22Rv1 (cell line): ENCODE measurements at regions not wholly inside any gene's neighbourhood (a gene's known extent, or its start where the extent isn't known, plus 50 kb on each side); places are given as distances from the start of the nearest gene placed in this dataset.

Experiments used
- ZFX ChIP-seq: fragments of 450-650 bp; IDR thresholded peaks from 2 replicates; pipeline ENCODE4 v1.6.1; 2017; ENCODE audit warnings: antibody characterized with exemption, borderline replicate concordance
- TF ChIP-seq, protein P1 (sequence below): fragments of 450-650 bp; IDR thresholded peaks from 2 replicates; pipeline ENCODE4 v1.5.1; 2017; ENCODE audit warnings: mild to moderate bottlenecking

DNA sequence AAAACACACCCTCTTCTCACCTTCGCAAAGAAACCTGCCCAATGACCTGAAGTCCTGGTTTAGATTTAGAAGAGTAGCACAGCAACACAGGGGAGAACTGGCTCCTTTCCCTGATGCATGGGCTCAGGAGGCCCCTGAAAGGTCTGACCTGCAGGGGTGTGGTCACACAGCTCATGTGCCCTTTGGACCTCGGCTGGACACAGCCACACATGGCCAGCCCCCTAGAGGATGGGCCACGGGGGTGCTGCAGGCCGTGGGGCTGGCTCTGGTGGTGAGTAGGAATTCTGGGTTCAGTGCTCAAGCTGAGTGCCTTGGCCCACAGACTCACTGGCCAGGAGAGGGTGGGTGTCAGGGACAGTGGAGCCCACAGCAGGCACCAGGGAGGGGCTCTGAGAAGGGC, 118.5 kb upstream of the ADCY1 start:
- TF ChIP-seq, protein P1, sequence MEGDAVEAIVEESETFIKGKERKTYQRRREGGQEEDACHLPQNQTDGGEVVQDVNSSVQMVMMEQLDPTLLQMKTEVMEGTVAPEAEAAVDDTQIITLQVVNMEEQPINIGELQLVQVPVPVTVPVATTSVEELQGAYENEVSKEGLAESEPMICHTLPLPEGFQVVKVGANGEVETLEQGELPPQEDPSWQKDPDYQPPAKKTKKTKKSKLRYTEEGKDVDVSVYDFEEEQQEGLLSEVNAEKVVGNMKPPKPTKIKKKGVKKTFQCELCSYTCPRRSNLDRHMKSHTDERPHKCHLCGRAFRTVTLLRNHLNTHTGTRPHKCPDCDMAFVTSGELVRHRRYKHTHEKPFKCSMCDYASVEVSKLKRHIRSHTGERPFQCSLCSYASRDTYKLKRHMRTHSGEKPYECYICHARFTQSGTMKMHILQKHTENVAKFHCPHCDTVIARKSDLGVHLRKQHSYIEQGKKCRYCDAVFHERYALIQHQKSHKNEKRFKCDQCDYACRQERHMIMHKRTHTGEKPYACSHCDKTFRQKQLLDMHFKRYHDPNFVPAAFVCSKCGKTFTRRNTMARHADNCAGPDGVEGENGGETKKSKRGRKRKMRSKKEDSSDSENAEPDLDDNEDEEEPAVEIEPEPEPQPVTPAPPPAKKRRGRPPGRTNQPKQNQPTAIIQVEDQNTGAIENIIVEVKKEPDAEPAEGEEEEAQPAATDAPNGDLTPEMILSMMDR: no peak
- TF ChIP-seq ZFX: no peak
